Islet precursor cell (in vitro differentiated cells): ENCODE measurements at regions not wholly inside any gene's neighbourhood (a gene's known extent, or its start where the extent isn't known, plus 50 kb on each side); places are given as distances from the start of the nearest gene placed in this dataset.
"Not testable (repeated sequence)": the region's sequence is repeated elsewhere in the genome, so short reads cannot be mapped to it uniquely, and the experiment has no call there.

Experiments
- DNase-seq: peaks from one replicate; pipeline ENCODE4 v3.0.0-alpha.2; 2018

GRCh38 chr7:73244782-73245311 is 63.8 kb downstream of the NSUN5 start:
- DNase-seq = not testable (repeated sequence)

GRCh38 chr7:73234994-73235717 is 73.5 kb downstream of the NSUN5 start:
- DNase-seq = not testable (repeated sequence)

GRCh38 chr7:73225745-73226144 is 82.9 kb downstream of the NSUN5 start:
- peak; percentile 12 for DNase-seq

GRCh38 chr7:73221724-73222123 is 86.9 kb downstream of the NSUN5 start:
- not testable (repeated sequence) for DNase-seq

GRCh38 chr7:73220766-73221370 is 87.8 kb downstream of the NSUN5 start:
- DNase-seq = not testable (repeated sequence)

GRCh38 chr7:73220357-73220756 is 88.3 kb downstream of the NSUN5 start:
- DNase-seq = not testable (repeated sequence)

- not testable (repeated sequence) for DNase-seq
Measured at GRCh38 chr7:73218802-73219201, 89.8 kb downstream of the NSUN5 start.

GRCh38 chr7:73216046-73216675 is 92.5 kb downstream of the NSUN5 start:
- not testable (repeated sequence) for DNase-seq

- not testable (repeated sequence) for DNase-seq
Measured at GRCh38 chr7:73215232-73215631, 93.4 kb downstream of the NSUN5 start.

GRCh38 chr7:73214471-73214870 is 94.2 kb downstream of the NSUN5 start:
- peak; percentile 53 for DNase-seq

- not testable (repeated sequence) for DNase-seq
Measured at GRCh38 chr7:73213076-73213475, 95.5 kb downstream of the NSUN5 start.

- not testable (repeated sequence) for DNase-seq
Measured at GRCh38 chr7:73205594-73205993, 103.0 kb downstream of the NSUN5 start.

GRCh38 chr7:73204898-73205297 is 103.7 kb downstream of the NSUN5 start:
- not testable (repeated sequence) for DNase-seq

- not testable (repeated sequence) for DNase-seq
Measured at GRCh38 chr7:73203312-73203711, 105.3 kb downstream of the NSUN5 start.

- not testable (repeated sequence) for DNase-seq
Measured at GRCh38 chr7:73201264-73201663, 107.4 kb downstream of the NSUN5 start.

GRCh38 chr7:73200518-73201099 is 108.0 kb downstream of the NSUN5 start:
- DNase-seq = not testable (repeated sequence)

GRCh38 chr7:73193991-73194390 is 108.2 kb upstream of the SPDYE9 start:
- DNase-seq = not testable (repeated sequence)

GRCh38 chr7:73190483-73191155 is 104.8 kb upstream of the SPDYE9 start:
- not testable (repeated sequence) for DNase-seq

- not testable (repeated sequence) for DNase-seq
Measured at GRCh38 chr7:73188287-73188686, 102.4 kb upstream of the SPDYE9 start.

GRCh38 chr7:73186589-73187309 is 100.9 kb upstream of the SPDYE9 start:
- not testable (repeated sequence) for DNase-seq

- DNase-seq = not testable (repeated sequence)
Measured at GRCh38 chr7:73176813-73177212, 91.0 kb upstream of the SPDYE9 start.

GRCh38 chr7:73175322-73175721 is 89.5 kb upstream of the SPDYE9 start:
- not testable (repeated sequence) for DNase-seq
